ENCODE measurements at regions not wholly inside any gene's neighbourhood (a gene's known extent, or its start where the extent isn't known, plus 50 kb on each side); places are given as distances from the start of the nearest gene placed in this dataset.

GRCh38 chr10:62554632-62555199 lies 180.5 kb downstream of the ZNF365 start:
- 79 to 82% methylated on average over 4 to 7 of the region's 7 CpGs for whole genome bisulfite sequencing, 2 experiments (ENCODE audit: insufficient coverage in 1 of 2, insufficient read length in 1 of 2)
- Histone ChIP-seq H3K36me3 (ENCODE audit: control insufficient read depth, insufficient read depth, low read length) (no peaks in the 10 kb centered on the region), H3K9me3 (ENCODE audit: control insufficient read depth, low read length) (no peaks in the 10 kb centered on the region), H3K4me1 (ENCODE audit: control insufficient read depth, insufficient read depth, low read length) (no peaks in the 10 kb centered on the region), H3K9ac (ENCODE audit: extremely low read depth, low read length, poor library complexity, severe bottlenecking) (no peak overlapping the region), H3K4me3 (ENCODE audit: low read length) (no peak overlapping the region), H3K27me3 (ENCODE audit: control insufficient read depth, insufficient read depth, low read length, poor library complexity, severe bottlenecking) (no peaks in the 10 kb centered on the region), H3K27ac (ENCODE audit: low read depth, low read length) (no peak overlapping the region)
- Mint-ChIP-seq H3K27me3 (ENCODE audit: insufficient read depth) (no peaks in the 10 kb centered on the region), H3K9me3 (no peaks in the 10 kb centered on the region), H3K27ac (peak overlapping the region; percentile 44), H3K4me1 (peaks cover 4% of the 10 kb centered on the region), H3K36me3 (ENCODE audit: low read depth) (no peaks in the 10 kb centered on the region), H3K4me3 (no peak overlapping the region)
- TF ChIP-seq, protein P1, sequence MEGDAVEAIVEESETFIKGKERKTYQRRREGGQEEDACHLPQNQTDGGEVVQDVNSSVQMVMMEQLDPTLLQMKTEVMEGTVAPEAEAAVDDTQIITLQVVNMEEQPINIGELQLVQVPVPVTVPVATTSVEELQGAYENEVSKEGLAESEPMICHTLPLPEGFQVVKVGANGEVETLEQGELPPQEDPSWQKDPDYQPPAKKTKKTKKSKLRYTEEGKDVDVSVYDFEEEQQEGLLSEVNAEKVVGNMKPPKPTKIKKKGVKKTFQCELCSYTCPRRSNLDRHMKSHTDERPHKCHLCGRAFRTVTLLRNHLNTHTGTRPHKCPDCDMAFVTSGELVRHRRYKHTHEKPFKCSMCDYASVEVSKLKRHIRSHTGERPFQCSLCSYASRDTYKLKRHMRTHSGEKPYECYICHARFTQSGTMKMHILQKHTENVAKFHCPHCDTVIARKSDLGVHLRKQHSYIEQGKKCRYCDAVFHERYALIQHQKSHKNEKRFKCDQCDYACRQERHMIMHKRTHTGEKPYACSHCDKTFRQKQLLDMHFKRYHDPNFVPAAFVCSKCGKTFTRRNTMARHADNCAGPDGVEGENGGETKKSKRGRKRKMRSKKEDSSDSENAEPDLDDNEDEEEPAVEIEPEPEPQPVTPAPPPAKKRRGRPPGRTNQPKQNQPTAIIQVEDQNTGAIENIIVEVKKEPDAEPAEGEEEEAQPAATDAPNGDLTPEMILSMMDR (conservative IDR thresholded peaks at IDR 0.05): peak; percentile 77
- peak; percentile 65 for DNase-seq

GRCh38 chr10:62559481-62560200 lies 185.5 kb downstream of the ZNF365 start:
- H3K27me3 Mint-ChIP-seq (ENCODE audit: insufficient read depth): no peaks in the 10 kb centered on the region
- Histone ChIP-seq H3K36me3 (ENCODE audit: control insufficient read depth, insufficient read depth, low read length) (no peaks in the 10 kb centered on the region), H3K9ac (ENCODE audit: extremely low read depth, low read length, poor library complexity, severe bottlenecking) (no peak overlapping the region), H3K9me3 (ENCODE audit: control insufficient read depth, low read length) (no peaks in the 10 kb centered on the region), H3K27ac (ENCODE audit: low read depth, low read length) (no peak overlapping the region), H3K27me3 (ENCODE audit: control insufficient read depth, insufficient read depth, low read length, poor library complexity, severe bottlenecking) (no peaks in the 10 kb centered on the region), H3K4me3 (ENCODE audit: low read length) (no peak overlapping the region), H3K4me1 (ENCODE audit: control insufficient read depth, insufficient read depth, low read length) (no peaks in the 10 kb centered on the region)
- 85 to 89% methylated on average over 3 to 5 of the region's 5 CpGs for WGBS, 2 experiments (ENCODE audit: insufficient coverage in 1 of 2, insufficient read length in 1 of 2)
- TF ChIP-seq, protein P1 (conservative IDR thresholded peaks at IDR 0.05): no peak
- H3K36me3 Mint-ChIP-seq (ENCODE audit: low read depth): no peaks in the 10 kb centered on the region
- H3K27ac Mint-ChIP-seq: no peak overlapping the region
- H3K9me3 Mint-ChIP-seq: no peaks in the 10 kb centered on the region
- peaks cover 6% of the 10 kb centered on the region for H3K4me1 Mint-ChIP-seq
- no peak for DNase-seq
- no peak overlapping the region for H3K4me3 Mint-ChIP-seq

- H3K27me3 ChIP-seq (ENCODE audit: control insufficient read depth, insufficient read depth, low read length, poor library complexity, severe bottlenecking): no peaks in the 10 kb centered on the region
- no peaks in the 10 kb centered on the region for H3K4me1 ChIP-seq (ENCODE audit: control insufficient read depth, insufficient read depth, low read length)
- DNase-seq: no peak
- TF ChIP-seq, protein P1 (conservative IDR thresholded peaks at IDR 0.05): no peak
- no peak overlapping the region for H3K27ac Mint-ChIP-seq
- peaks cover 5% of the 10 kb centered on the region for H3K4me1 Mint-ChIP-seq
- H3K9me3 ChIP-seq (ENCODE audit: control insufficient read depth, low read length): no peaks in the 10 kb centered on the region
- no peaks in the 10 kb centered on the region for H3K27me3 Mint-ChIP-seq (ENCODE audit: insufficient read depth)
- H3K27ac ChIP-seq (ENCODE audit: low read depth, low read length): no peak overlapping the region
- H3K4me3 Mint-ChIP-seq: no peak overlapping the region
- no peak overlapping the region for H3K9ac ChIP-seq (ENCODE audit: extremely low read depth, low read length, poor library complexity, severe bottlenecking)
- 83 to 91% methylated on average over 1 to 4 of the region's 4 CpGs for WGBS, 2 experiments (ENCODE audit: insufficient coverage in 1 of 2, insufficient read length in 1 of 2)
- H3K4me3 ChIP-seq (ENCODE audit: low read length): no peak overlapping the region
- no peaks in the 10 kb centered on the region for H3K36me3 Mint-ChIP-seq (ENCODE audit: low read depth)
- H3K36me3 ChIP-seq (ENCODE audit: control insufficient read depth, insufficient read depth, low read length): no peaks in the 10 kb centered on the region
- H3K9me3 Mint-ChIP-seq: no peaks in the 10 kb centered on the region
These were observed 186.1 kb downstream of the ZNF365 start for GRCh38 chr10:62560201-62560819.

Measured in endodermal cell (in vitro differentiated cells).